ENCODE measurements at regions not wholly inside any gene's neighbourhood (a gene's known extent, or its start where the extent isn't known, plus 50 kb on each side); places are given as distances from the start of the nearest gene placed in this dataset.

DNA sequence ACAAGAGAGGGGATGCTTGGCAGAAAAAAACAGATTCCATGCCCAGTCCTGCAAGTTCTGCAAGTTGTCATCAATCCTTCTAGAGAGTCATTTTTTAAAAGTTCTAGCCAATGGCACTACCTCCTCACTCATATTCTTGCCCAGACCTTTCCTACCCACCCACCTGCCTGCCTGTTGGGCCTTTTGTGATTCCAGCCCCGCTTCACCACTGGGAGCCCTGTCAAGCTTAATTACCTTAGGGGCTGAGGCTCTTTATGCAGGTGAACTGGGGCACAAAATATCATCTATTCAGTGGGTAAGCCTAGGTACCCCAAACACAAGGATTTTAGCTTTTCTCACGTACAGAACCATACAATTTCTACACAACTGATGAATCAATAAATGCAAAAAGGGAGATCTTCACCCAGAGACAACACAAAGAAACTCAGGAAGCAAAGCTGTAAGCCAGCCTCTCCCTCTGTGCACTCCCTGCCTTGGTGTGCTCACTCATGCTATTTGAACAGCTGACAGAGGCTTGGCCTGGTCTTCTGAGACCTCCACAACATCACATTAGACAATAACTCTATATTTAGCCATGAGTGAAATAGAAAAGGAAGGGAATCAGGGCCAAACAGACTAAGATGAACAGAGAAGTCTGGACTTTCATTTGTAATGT is 222.6 kb downstream of the HTR7 start:
- TF ChIP-seq POLR2A (IDR thresholded peaks at IDR 0.05): no peak
- TF ChIP-seq, protein P1, sequence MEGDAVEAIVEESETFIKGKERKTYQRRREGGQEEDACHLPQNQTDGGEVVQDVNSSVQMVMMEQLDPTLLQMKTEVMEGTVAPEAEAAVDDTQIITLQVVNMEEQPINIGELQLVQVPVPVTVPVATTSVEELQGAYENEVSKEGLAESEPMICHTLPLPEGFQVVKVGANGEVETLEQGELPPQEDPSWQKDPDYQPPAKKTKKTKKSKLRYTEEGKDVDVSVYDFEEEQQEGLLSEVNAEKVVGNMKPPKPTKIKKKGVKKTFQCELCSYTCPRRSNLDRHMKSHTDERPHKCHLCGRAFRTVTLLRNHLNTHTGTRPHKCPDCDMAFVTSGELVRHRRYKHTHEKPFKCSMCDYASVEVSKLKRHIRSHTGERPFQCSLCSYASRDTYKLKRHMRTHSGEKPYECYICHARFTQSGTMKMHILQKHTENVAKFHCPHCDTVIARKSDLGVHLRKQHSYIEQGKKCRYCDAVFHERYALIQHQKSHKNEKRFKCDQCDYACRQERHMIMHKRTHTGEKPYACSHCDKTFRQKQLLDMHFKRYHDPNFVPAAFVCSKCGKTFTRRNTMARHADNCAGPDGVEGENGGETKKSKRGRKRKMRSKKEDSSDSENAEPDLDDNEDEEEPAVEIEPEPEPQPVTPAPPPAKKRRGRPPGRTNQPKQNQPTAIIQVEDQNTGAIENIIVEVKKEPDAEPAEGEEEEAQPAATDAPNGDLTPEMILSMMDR (IDR thresholded peaks at IDR 0.05 in 4 of 5, conservative IDR thresholded peaks at IDR 0.05 in 1 of 5): no peak

All from gastrocnemius medialis (tissue), 4 donors.